Endothelial cell of umbilical vein (primary cell): ENCODE measurements at regions not wholly inside any gene's neighbourhood (a gene's known extent, or its start where the extent isn't known, plus 50 kb on each side); places are given as distances from the start of the nearest gene placed in this dataset.

Experiments
- BruUV-seq: library from RNA; stranded (reverse); fragments of 400-500 nt; replicated peaks from 2 replicates; lab custom pipeline; 2021; lab: Mats Ljungman, UMichigan
- CTCF ChIA-PET: fragments of 300-600, 350-600 bp; sonication (Branson Sonifier 250); formaldehyde crosslinking; loops from one replicate; lab custom pipeline; 2021; ENCODE audit warnings: antibody characterized with exemption, inconsistent platforms; lab: Charles Lee
- POLR2A ChIA-PET: fragments of 300-600, 350-600 bp; sonication (Branson Sonifier 250); formaldehyde crosslinking; loops from one replicate; lab custom pipeline; 2021; ENCODE audit warnings: antibody characterized with exemption, inconsistent platforms; lab: Charles Lee
- DNase-seq: peaks from one replicate; pipeline ENCODE4 v3.0.0-alpha.2; 2011; ENCODE audit warnings: low read depth, low spot score
- FAIRE-seq: peaks from 2 replicates; lab custom pipeline; 2011; peaks lifted over from hg19 to GRCh38; lab: Jason Lieb, UNC
- H2AFZ ChIP-seq: 2 replicates; pipeline ENCODE4 v1.6.0; 2012; ENCODE audit warnings: low read depth, low read length, control low read depth, inconsistent platforms
- H3K27ac ChIP-seq: 2 replicates; pipeline ENCODE4 v1.5.1; 2011; ENCODE audit warnings: low read depth, mild to moderate bottlenecking, control low read depth, low read length, moderate library complexity; ENCODE audit not compliant: insufficient read depth
- H3K27me3 ChIP-seq, 2 experiments: 2 replicates each; pipeline versions ENCODE4 v1.6.0 to v1.6.1; 2011; ENCODE audit warnings: low read length in 2 of 2, mixed read lengths in 1 of 2; ENCODE audit not compliant: control insufficient read depth in 2 of 2, insufficient read depth in 2 of 2
- H3K36me3 ChIP-seq, 2 experiments: 2 replicates in 1 of 2; 3 replicates in 1 of 2; pipeline ENCODE4 v1.5.1; 2011; ENCODE audit warnings: low read length in 2 of 2, mild to moderate bottlenecking in 1 of 2, moderate library complexity in 1 of 2; ENCODE audit not compliant: control insufficient read depth in 2 of 2, insufficient read depth in 2 of 2; ENCODE audit errors: extremely low read depth in 1 of 2
- H3K4me1 ChIP-seq: 3 replicates; pipeline ENCODE4 v1.5.1; 2011; ENCODE audit warnings: mild to moderate bottlenecking, low read length; ENCODE audit not compliant: control insufficient read depth, insufficient read depth; ENCODE audit errors: extremely low read depth
- H3K4me2 ChIP-seq: 2 replicates; pipeline ENCODE4 v1.6.1; 2011; ENCODE audit warnings: low read length, control low read depth, mixed read lengths; ENCODE audit not compliant: insufficient read depth
- H3K4me3 ChIP-seq, 3 experiments: fragments of 200-600 bp in 1 of 3; sonication (generic), shearing (Covaris generic) in 1 of 3; replicated peaks in 1 of 3; 2 replicates each; pipeline ENCODE4 v1.5.1; 2011 to 2016; ENCODE audit warnings: control low read depth in 3 of 3, low read length in 3 of 3, mild to moderate bottlenecking in 2 of 3, inconsistent platforms in 1 of 3, low read depth in 1 of 3, moderate library complexity in 1 of 3; ENCODE audit not compliant: insufficient read depth in 1 of 3
- H3K79me2 ChIP-seq: 2 replicates; pipeline ENCODE4 v1.6.0; 2012; ENCODE audit warnings: low read length, inconsistent platforms; ENCODE audit not compliant: control insufficient read depth, insufficient read depth
- H3K9ac ChIP-seq: replicated peaks from 2 replicates; pipeline ENCODE3; 2011; ENCODE audit warnings: low read length, control low read depth; ENCODE audit not compliant: insufficient read depth; ENCODE audit errors: extremely low read depth
- H3K9me1 ChIP-seq: replicated peaks from 3 replicates; pipeline ENCODE4 v1.6.0; 2011; ENCODE audit warnings: mild to moderate bottlenecking, low read length; ENCODE audit not compliant: control insufficient read depth, insufficient read depth; ENCODE audit errors: extremely low read depth
- H3K9me3 ChIP-seq: replicated peaks from 2 replicates; pipeline ENCODE4 v1.5.1; 2012; ENCODE audit warnings: low read length, inconsistent platforms; ENCODE audit not compliant: control insufficient read depth, insufficient read depth
- H4K20me1 ChIP-seq: replicated peaks from 2 replicates; pipeline ENCODE3; 2011; ENCODE audit warnings: mild to moderate bottlenecking, low read length; ENCODE audit not compliant: control insufficient read depth, insufficient read depth; ENCODE audit errors: extremely low read depth
- CTCF ChIP-seq, 2 donors: IDR thresholded peaks; 1 replicate in 1 of 2; 2 replicates in 1 of 2; pipeline ENCODE4 v1.5.1; 2011; ENCODE audit warnings: low read length in 2 of 2, mild to moderate bottlenecking in 2 of 2, moderate library complexity in 2 of 2, control low read depth in 1 of 2, inconsistent platforms in 1 of 2, low read depth in 1 of 2; ENCODE audit not compliant: insufficient read depth in 1 of 2; ENCODE audit errors: extremely low read depth in 1 of 2
- FOS ChIP-seq: IDR thresholded peaks from 2 replicates; pipeline ENCODE4 v1.6.1; 2011; ENCODE audit warnings: mild to moderate bottlenecking, low read length, moderate library complexity, borderline replicate concordance; ENCODE audit not compliant: insufficient read depth
- GATA2 ChIP-seq: IDR thresholded peaks from 2 replicates; pipeline ENCODE4 v1.7.0; 2011; ENCODE audit warnings: low read depth, mild to moderate bottlenecking, moderate library complexity, mixed read lengths, low read length; ENCODE audit not compliant: insufficient read length, insufficient read depth
- JUN ChIP-seq: IDR thresholded peaks from 2 replicates; pipeline ENCODE4 v1.6.1; 2011; ENCODE audit warnings: borderline replicate concordance, low read depth; ENCODE audit not compliant: insufficient read length, insufficient read depth
- MYC ChIP-seq: IDR thresholded peaks from one replicate; pipeline ENCODE4 v1.6.1; 2011; ENCODE audit warnings: mild to moderate bottlenecking, low read depth, low read length
- POLR2A ChIP-seq: IDR thresholded peaks from 2 replicates; pipeline ENCODE4 v1.6.1; 2012; ENCODE audit warnings: low read depth, mild to moderate bottlenecking, control low read depth, low read length
- dilution Hi-C: fragments of 300-500 bp; cut with MboI; formaldehyde crosslinking; loops from one replicate; pipeline ENCODE4 v1.15.0; 2019; ENCODE audit warnings: low sequenced_read_pairs; ENCODE audit not compliant: extremely low pct_ligation_motif_present
- intact Hi-C: fragments of 100-400 bp; cut with micrococcal nuclease; formaldehyde crosslinking; loops from one replicate; pipeline ENCODE4 v1.10.0; 2022
- TF ChIP-seq, protein P1 (sequence below): IDR thresholded peaks from 2 replicates; pipeline ENCODE4 v1.6.1; 2011; ENCODE audit not compliant: insufficient read depth, insufficient read length

DNA sequence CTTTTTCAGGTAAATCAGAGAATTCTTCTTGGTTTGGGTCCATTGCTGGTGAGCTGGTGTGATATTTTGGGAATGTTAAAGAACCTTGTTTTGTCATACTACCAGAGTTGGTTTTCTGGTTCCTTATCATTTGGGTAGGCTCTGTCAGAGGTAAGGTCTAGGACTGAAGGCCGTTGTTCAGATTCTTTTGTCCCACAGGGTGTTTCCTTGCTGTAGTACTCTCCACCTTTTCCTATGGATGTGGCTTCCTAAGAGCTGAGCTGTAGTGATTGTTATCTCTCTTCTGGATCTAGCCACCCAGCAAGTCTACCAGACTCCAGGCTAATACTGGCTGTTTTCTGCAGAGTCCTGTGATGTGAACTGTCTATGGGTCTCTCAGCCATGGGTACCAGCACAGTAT, 367.5 kb upstream of the GATB start:
- H3K36me3 ChIP-seq: no peaks in the 10 kb centered on the region
- H3K4me2 ChIP-seq: no peak overlapping the region
- ChIA-PET POLR2A (no interaction called here), CTCF (no interaction called here)
- H3K27me3 ChIP-seq: no peaks in the 10 kb centered on the region
- no peak overlapping the region for H3K9ac ChIP-seq
- no peak overlapping the region for H2AFZ ChIP-seq
- FAIRE-seq (no peak), DNase-seq (no peak)
- H3K9me1 ChIP-seq: no peaks in the 10 kb centered on the region
- H3K4me1 ChIP-seq: no peaks in the 10 kb centered on the region
- no peaks in the 10 kb centered on the region for H3K79me2 ChIP-seq
- H4K20me1 ChIP-seq: no peaks in the 10 kb centered on the region
- H3K9me3 ChIP-seq: no peaks in the 10 kb centered on the region
- dilution Hi-C loops: no loop called here
- intact Hi-C loops: no loop called here
- H3K27ac ChIP-seq: no peak overlapping the region
- H3K4me3 ChIP-seq: no peak overlapping the region
- TF ChIP-seq CTCF (IDR thresholded peaks at IDR 0.05; ENCODE audit: extremely low read depth in 1 of 2, insufficient read depth in 1 of 2, low read depth in 1 of 2, low read length in 2 of 2) (no peak), GATA2 (no peak), POLR2A (no peak), JUN (no peak), MYC (no peak), FOS (no peak)
- TF ChIP-seq, protein P1, sequence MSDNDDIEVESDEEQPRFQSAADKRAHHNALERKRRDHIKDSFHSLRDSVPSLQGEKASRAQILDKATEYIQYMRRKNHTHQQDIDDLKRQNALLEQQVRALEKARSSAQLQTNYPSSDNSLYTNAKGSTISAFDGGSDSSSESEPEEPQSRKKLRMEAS: no peak
- no TSS peak for BruUV-seq

GRCh38 chr4:152126238-152126637, 365.4 kb upstream of the GATB start:
- Histone ChIP-seq H4K20me1 (no peaks in the 10 kb centered on the region), H3K9ac (no peak overlapping the region), H3K79me2 (no peaks in the 10 kb centered on the region), H3K9me3 (no peaks in the 10 kb centered on the region), H3K4me1 (no peaks in the 10 kb centered on the region), H3K36me3 (no peaks in the 10 kb centered on the region), H3K9me1 (no peaks in the 10 kb centered on the region), H3K27ac (no peak overlapping the region), H3K4me2 (no peak overlapping the region), H2AFZ (no peak overlapping the region), H3K4me3 (no peak overlapping the region), H3K27me3 (peaks cover 0 to 3% of the 10 kb centered on the region in 2 experiments)
- dilution Hi-C loops (no loop called here), intact Hi-C loops (no loop called here)
- DNase-seq (no peak), FAIRE-seq (no peak)
- ChIA-PET POLR2A (no interaction called here), CTCF (no interaction called here)
- no TSS peak for BruUV-seq
- TF ChIP-seq POLR2A: no peak
- no peak for TF ChIP-seq FOS
- TF ChIP-seq, protein P1: no peak
